IMR-90 (cell line): ENCODE measurements at regions not wholly inside any gene's neighbourhood (a gene's known extent, or its start where the extent isn't known, plus 50 kb on each side); places are given as distances from the start of the nearest gene placed in this dataset.

ENCODE experiments used
- ATAC-seq: fragments of 200-7000 bp; cut with Tn5 transposase; 2 replicates; pipeline ENCODE4 v1.9.1; 2020; ENCODE audit warnings: low read depth, mild to moderate bottlenecking, moderate library complexity
- BruUV-seq: library from RNA; stranded (reverse); fragments of 400-500 nt; replicated peaks from 2 replicates; lab custom pipeline; 2021; lab: Mats Ljungman, UMichigan
- CTCF ChIA-PET: fragments of 300-600 bp; formaldehyde crosslinking; extraction: SDS; loops from one replicate; lab custom pipeline; 2021; ENCODE audit warnings: antibody characterized with exemption; lab: Yijun Ruan, JAX
- POLR2A ChIA-PET: fragments of 300-600 bp; sonication (Branson Sonifier 250); formaldehyde crosslinking; loops from one replicate; lab custom pipeline; 2022; ENCODE audit warnings: antibody characterized with exemption; ENCODE audit not compliant: unreplicated experiment; lab: Charles Lee
- DNase-seq: peaks from one replicate; pipeline ENCODE4 v3.0.0; 2013
- H2AFZ ChIP-seq: replicated peaks from 2 replicates; pipeline ENCODE3; 2013; ENCODE audit warnings: low read length, mild to moderate bottlenecking; ENCODE audit not compliant: poor library complexity
- H2AK5ac ChIP-seq: 2 replicates; pipeline ENCODE4 v1.6.1; 2013; ENCODE audit warnings: low read depth, low read length, inconsistent platforms
- H2AK9ac ChIP-seq: replicated peaks from 2 replicates; pipeline ENCODE3; 2013; ENCODE audit warnings: mild to moderate bottlenecking, low read depth, low read length, moderate library complexity; ENCODE audit not compliant: poor library complexity
- H2BK120ac ChIP-seq: 2 replicates; pipeline ENCODE4 v1.6.1; 2013; ENCODE audit warnings: low read depth, low read length, inconsistent platforms
- H2BK15ac ChIP-seq: 3 replicates; pipeline ENCODE4 v1.6.1; 2013; ENCODE audit warnings: low read depth, low read length, inconsistent platforms
- H2BK20ac ChIP-seq: 2 replicates; pipeline ENCODE4 v1.6.1; 2013; ENCODE audit warnings: low read depth, mild to moderate bottlenecking, inconsistent platforms, low read length, moderate library complexity
- H2BK5ac ChIP-seq: 2 replicates; pipeline ENCODE4 v1.6.1; 2013; ENCODE audit warnings: mild to moderate bottlenecking, low read depth, low read length, inconsistent platforms; ENCODE audit not compliant: poor library complexity, severe bottlenecking
- H3K14ac ChIP-seq: replicated peaks from 2 replicates; pipeline ENCODE4 v1.6.1; 2013; ENCODE audit warnings: low read depth, low read length, inconsistent platforms
- H3K18ac ChIP-seq: 2 replicates; pipeline ENCODE4 v1.6.1; 2013; ENCODE audit warnings: low read depth, low read length, control low read depth
- H3K23ac ChIP-seq: 2 replicates; pipeline ENCODE4 v1.6.1; 2013; ENCODE audit warnings: low read depth, low read length, inconsistent platforms
- H3K27ac ChIP-seq: 2 replicates; pipeline ENCODE4 v1.5.1; 2013; ENCODE audit warnings: mild to moderate bottlenecking, control low read depth, low read length; ENCODE audit not compliant: insufficient read depth
- H3K27me3 ChIP-seq: 2 replicates; pipeline ENCODE4 v1.6.1; 2013; ENCODE audit warnings: low read length; ENCODE audit not compliant: control insufficient read depth, insufficient read depth
- H3K36me3 ChIP-seq: 2 replicates; pipeline ENCODE4 v1.6.1; 2013; ENCODE audit warnings: low read length, mixed read lengths; ENCODE audit not compliant: control insufficient read depth, insufficient read depth
- H3K4ac ChIP-seq: 2 replicates; pipeline ENCODE4 v1.6.1; 2013; ENCODE audit warnings: low read depth, low read length, inconsistent platforms
- H3K4me1 ChIP-seq: 2 replicates; pipeline ENCODE4 v1.6.1; 2013; ENCODE audit warnings: low read length, mixed read lengths; ENCODE audit not compliant: control insufficient read depth, insufficient read depth
- H3K4me2 ChIP-seq: 2 replicates; pipeline ENCODE4 v1.6.1; 2013; ENCODE audit warnings: low read depth, mild to moderate bottlenecking, control low read depth, low read length, moderate library complexity
- H3K4me3 ChIP-seq: 2 replicates; pipeline ENCODE4 v1.5.1; 2013; ENCODE audit warnings: low read depth, mild to moderate bottlenecking, control low read depth, low read length, moderate library complexity; ENCODE audit not compliant: insufficient read depth
- H3K56ac ChIP-seq: 2 replicates; pipeline ENCODE4 v1.6.1; 2013; ENCODE audit warnings: low read length, inconsistent platforms; ENCODE audit not compliant: insufficient read depth; ENCODE audit errors: extremely low read depth
- H3K79me1 ChIP-seq, 2 experiments: 2 replicates each; pipeline ENCODE4 v1.6.1; 2013; ENCODE audit warnings: low read length in 2 of 2, inconsistent platforms in 1 of 2, low read depth in 1 of 2
- H3K9ac ChIP-seq: 2 replicates; pipeline ENCODE4 v1.6.1; 2013; ENCODE audit warnings: low read depth, low read length, control low read depth
- H3K9me1 ChIP-seq: 2 replicates; pipeline ENCODE4 v1.6.1; 2013; ENCODE audit warnings: low read length, inconsistent platforms; ENCODE audit not compliant: insufficient read depth
- H3K9me3 ChIP-seq: 2 replicates; pipeline ENCODE4 v1.6.1; 2013; ENCODE audit warnings: low read length; ENCODE audit not compliant: control insufficient read depth, insufficient read depth
- H4K20me1 ChIP-seq: 2 replicates; pipeline ENCODE4 v1.6.1; 2013; ENCODE audit warnings: low read length, inconsistent platforms; ENCODE audit not compliant: insufficient read depth
- H4K5ac ChIP-seq: 2 replicates; pipeline ENCODE4 v1.6.1; 2013; ENCODE audit warnings: mild to moderate bottlenecking, low read depth, low read length, control low read depth
- H4K8ac ChIP-seq, 2 experiments: 2 replicates each; pipeline ENCODE4 v1.6.1; 2013; ENCODE audit warnings: low read depth in 2 of 2, low read length in 2 of 2, control low read depth in 1 of 2, inconsistent platforms in 1 of 2
- H4K91ac ChIP-seq: 2 replicates; pipeline ENCODE4 v1.6.1; 2013; ENCODE audit warnings: low read depth, low read length, inconsistent platforms; ENCODE audit not compliant: insufficient read depth
- BHLHE40 ChIP-seq: fragments of 150-350 bp; IDR thresholded peaks from 2 replicates; pipeline ENCODE4 v1.6.1; 2016; ENCODE audit warnings: mild to moderate bottlenecking, low read depth, low read length
- CHD1 ChIP-seq: IDR thresholded peaks from 2 replicates; pipeline ENCODE4 v1.6.1; 2012; ENCODE audit warnings: low read depth, low read length, improper control_type of control experiment
- FOS ChIP-seq: fragments of 150-350 bp; IDR thresholded peaks from 2 replicates; pipeline ENCODE4 v1.6.1; 2016; ENCODE audit warnings: low read depth, low read length
- MAFK ChIP-seq: IDR thresholded peaks from 2 replicates; pipeline ENCODE4 v1.6.1; 2012; ENCODE audit warnings: low read depth, low read length, improper control_type of control experiment
- MAZ ChIP-seq: IDR thresholded peaks from 2 replicates; pipeline ENCODE4 v1.6.1; 2012; ENCODE audit warnings: low read depth, mild to moderate bottlenecking, low read length, improper control_type of control experiment, moderate library complexity, borderline replicate concordance
- MXI1 ChIP-seq: IDR thresholded peaks from 2 replicates; pipeline ENCODE4 v1.6.1; 2012; ENCODE audit warnings: low read depth, mild to moderate bottlenecking, low read length, moderate library complexity, borderline replicate concordance
- NFE2L2 ChIP-seq: fragments of 150-350 bp; IDR thresholded peaks from 2 replicates; pipeline ENCODE4 v1.6.1; 2016; ENCODE audit warnings: low read depth, mild to moderate bottlenecking, low read length
- RAD21 ChIP-seq: IDR thresholded peaks from 2 replicates; pipeline ENCODE4 v1.6.1; 2012; ENCODE audit warnings: low read length, improper control_type of control experiment
- RCOR1 ChIP-seq: IDR thresholded peaks from 2 replicates; pipeline ENCODE4 v1.6.1; 2012; ENCODE audit warnings: mild to moderate bottlenecking, low read length, improper control_type of control experiment; ENCODE audit not compliant: insufficient replicate concordance
- RFX5 ChIP-seq: IDR thresholded peaks from 2 replicates; pipeline ENCODE4 v1.8.0; 2012; ENCODE audit warnings: low read depth, mild to moderate bottlenecking, low read length, moderate library complexity
- SMC3 ChIP-seq: fragments of 150-350 bp; IDR thresholded peaks from 2 replicates; pipeline ENCODE4 v1.6.1; 2016; ENCODE audit warnings: low read depth, mild to moderate bottlenecking, antibody characterized with exemption, low read length, moderate library complexity
- WGBS, 2 experiments: methylation state at CpG; one replicate each; pipeline versions ENCODE4 v1.1.5 to v1.1.7; 2013; ENCODE audit warnings: missing lambda C conversion rate in 2 of 2; ENCODE audit not compliant: insufficient read length in 1 of 2; ENCODE audit errors: extremely low coverage in 2 of 2; 5-methylcytosine and 5-hydroxymethylcytosine counted together
- dilution Hi-C: fragments of 300-500 bp; cut with HindIII; formaldehyde crosslinking; loops from one replicate; pipeline ENCODE4 v1.14.3; 2018; ENCODE audit warnings: low sequenced_read_pairs; ENCODE audit not compliant: unreplicated experiment
- in situ Hi-C: fragments of 300-500 bp; cut with MboI; formaldehyde crosslinking; loops from 3 replicates; pipeline ENCODE4 v1.14.3; 2019; ENCODE audit warnings: low sequenced_read_pairs, inconsistent platforms, mixed read lengths
- intact Hi-C: fragments of 100-400 bp; cut with micrococcal nuclease; formaldehyde crosslinking; loops from 2 replicates; pipeline ENCODE4 v1.10.0; 2022
- TF ChIP-seq, protein P1 (sequence below): fragments of 150-350 bp; IDR thresholded peaks from 2 replicates; pipeline ENCODE4 v1.6.1; 2017; ENCODE audit warnings: mild to moderate bottlenecking, antibody characterized with exemption, low read length, low read depth
- TF ChIP-seq, protein P2 (sequence below): fragments of 150-350 bp; IDR thresholded peaks from 2 replicates; pipeline ENCODE4 v1.6.1; 2016; ENCODE audit warnings: low read depth, mild to moderate bottlenecking, low read length, moderate library complexity, borderline replicate concordance
- TF ChIP-seq, protein P3 (sequence below): conservative IDR thresholded peaks from 2 replicates; pipeline ENCODE4 v1.5.1; 2012; ENCODE audit warnings: mild to moderate bottlenecking, low read depth, low read length, improper control_type of control experiment

DNA sequence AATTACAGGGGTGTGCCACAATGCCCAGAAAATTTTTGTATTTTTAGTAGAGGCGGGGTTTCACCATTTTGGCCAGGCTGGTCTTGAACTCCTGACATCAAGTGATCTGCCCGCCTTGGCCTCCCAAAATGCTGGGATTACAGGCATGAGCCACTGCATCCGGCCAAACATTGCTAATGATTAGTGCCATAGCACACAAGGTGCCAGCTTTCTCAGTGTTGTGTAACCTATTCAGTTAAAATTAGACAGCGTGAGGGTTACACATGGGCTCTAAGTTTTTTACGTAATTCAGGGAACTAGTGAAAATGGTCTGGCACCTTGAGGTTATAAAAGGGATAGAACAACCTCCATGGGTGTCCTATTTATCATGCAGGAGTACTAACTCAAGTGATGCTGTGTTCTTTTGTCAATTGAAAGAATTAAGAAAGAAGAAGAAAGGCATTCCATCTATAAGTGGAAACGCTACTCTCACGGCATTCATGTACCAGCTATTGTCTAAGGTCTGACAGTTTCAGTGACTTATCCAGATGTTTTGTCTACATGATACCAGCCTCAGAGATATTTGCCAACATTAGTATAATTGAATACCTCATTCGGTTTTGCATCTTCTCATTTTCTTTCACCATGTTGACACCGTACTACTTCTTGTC, 84.7 kb downstream of the EOMES start:
- in situ Hi-C loops: no loop called here
- Histone ChIP-seq H4K8ac (no peak overlapping the region), H4K91ac (no peak overlapping the region), H2AK9ac (no peak overlapping the region), H2BK15ac (peak overlapping the region; percentile 32; the same call in 1 of the 3 replicates), H3K4ac (no peak overlapping the region), H3K79me1 (peaks cover 0 to 3% of the 10 kb centered on the region in 2 experiments; a peak in 1 of 4 replicates), H3K9ac (no peak overlapping the region), H2BK5ac (no peak overlapping the region), H3K27me3 (no peaks in the 10 kb centered on the region), H2AFZ (no peak overlapping the region), H3K36me3 (no peaks in the 10 kb centered on the region), H2BK120ac (no peak overlapping the region), H3K4me3 (no peak overlapping the region), H4K20me1 (no peaks in the 10 kb centered on the region), H3K9me1 (peaks cover 4% of the 10 kb centered on the region; the same call in 1 of the 2 replicates), H3K18ac (no peak overlapping the region), H3K56ac (no peak overlapping the region), H2BK20ac (no peak overlapping the region), H3K9me3 (no peaks in the 10 kb centered on the region), H3K4me1 (no peaks in the 10 kb centered on the region), H3K14ac (no peak overlapping the region), H3K23ac (no peak overlapping the region), H3K27ac (no peak overlapping the region), H3K4me2 (no peak overlapping the region), H2AK5ac (no peak overlapping the region), H4K5ac (no peak overlapping the region)
- CTCF ChIA-PET: no interaction called here
- no peak for TF ChIP-seq RFX5
- no peak for TF ChIP-seq MAZ
- no peak for TF ChIP-seq CHD1
- TF ChIP-seq, protein P1, sequence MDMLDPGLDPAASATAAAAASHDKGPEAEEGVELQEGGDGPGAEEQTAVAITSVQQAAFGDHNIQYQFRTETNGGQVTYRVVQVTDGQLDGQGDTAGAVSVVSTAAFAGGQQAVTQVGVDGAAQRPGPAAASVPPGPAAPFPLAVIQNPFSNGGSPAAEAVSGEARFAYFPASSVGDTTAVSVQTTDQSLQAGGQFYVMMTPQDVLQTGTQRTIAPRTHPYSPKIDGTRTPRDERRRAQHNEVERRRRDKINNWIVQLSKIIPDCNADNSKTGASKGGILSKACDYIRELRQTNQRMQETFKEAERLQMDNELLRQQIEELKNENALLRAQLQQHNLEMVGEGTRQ: no peak
- TF ChIP-seq MAFK: no peak
- TF ChIP-seq, protein P2, sequence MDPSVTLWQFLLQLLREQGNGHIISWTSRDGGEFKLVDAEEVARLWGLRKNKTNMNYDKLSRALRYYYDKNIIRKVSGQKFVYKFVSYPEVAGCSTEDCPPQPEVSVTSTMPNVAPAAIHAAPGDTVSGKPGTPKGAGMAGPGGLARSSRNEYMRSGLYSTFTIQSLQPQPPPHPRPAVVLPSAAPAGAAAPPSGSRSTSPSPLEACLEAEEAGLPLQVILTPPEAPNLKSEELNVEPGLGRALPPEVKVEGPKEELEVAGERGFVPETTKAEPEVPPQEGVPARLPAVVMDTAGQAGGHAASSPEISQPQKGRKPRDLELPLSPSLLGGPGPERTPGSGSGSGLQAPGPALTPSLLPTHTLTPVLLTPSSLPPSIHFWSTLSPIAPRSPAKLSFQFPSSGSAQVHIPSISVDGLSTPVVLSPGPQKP: no peak
- no peak for TF ChIP-seq RAD21
- TF ChIP-seq, protein P3, sequence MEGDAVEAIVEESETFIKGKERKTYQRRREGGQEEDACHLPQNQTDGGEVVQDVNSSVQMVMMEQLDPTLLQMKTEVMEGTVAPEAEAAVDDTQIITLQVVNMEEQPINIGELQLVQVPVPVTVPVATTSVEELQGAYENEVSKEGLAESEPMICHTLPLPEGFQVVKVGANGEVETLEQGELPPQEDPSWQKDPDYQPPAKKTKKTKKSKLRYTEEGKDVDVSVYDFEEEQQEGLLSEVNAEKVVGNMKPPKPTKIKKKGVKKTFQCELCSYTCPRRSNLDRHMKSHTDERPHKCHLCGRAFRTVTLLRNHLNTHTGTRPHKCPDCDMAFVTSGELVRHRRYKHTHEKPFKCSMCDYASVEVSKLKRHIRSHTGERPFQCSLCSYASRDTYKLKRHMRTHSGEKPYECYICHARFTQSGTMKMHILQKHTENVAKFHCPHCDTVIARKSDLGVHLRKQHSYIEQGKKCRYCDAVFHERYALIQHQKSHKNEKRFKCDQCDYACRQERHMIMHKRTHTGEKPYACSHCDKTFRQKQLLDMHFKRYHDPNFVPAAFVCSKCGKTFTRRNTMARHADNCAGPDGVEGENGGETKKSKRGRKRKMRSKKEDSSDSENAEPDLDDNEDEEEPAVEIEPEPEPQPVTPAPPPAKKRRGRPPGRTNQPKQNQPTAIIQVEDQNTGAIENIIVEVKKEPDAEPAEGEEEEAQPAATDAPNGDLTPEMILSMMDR: no peak
- no peak for TF ChIP-seq MXI1
- TF ChIP-seq SMC3: no peak
- TF ChIP-seq RCOR1: no peak
- no peak for TF ChIP-seq FOS
- TF ChIP-seq NFE2L2: no peak
- no peak for TF ChIP-seq BHLHE40
- intact Hi-C loops: no loop called here
- BruUV-seq: no TSS peak
- no peak for DNase-seq
- dilution Hi-C loops: no loop called here
- POLR2A ChIA-PET: no interaction called here
- ATAC-seq: no peak
- WGBS, 2 experiments: 89% methylated on average over 4 of the region's 9 CpGs; no CpG with 5 or more reads in 1 of the 2 experiments
